ENCODE measurements at regions not wholly inside any gene's neighbourhood (a gene's known extent, or its start where the extent isn't known, plus 50 kb on each side); places are given as distances from the start of the nearest gene placed in this dataset.

GRCh38 chr12:73951956-73952703 is 585.5 kb upstream of the ATXN7L3B start:
- no peaks in the 10 kb centered on the region for H3K9me3 ChIP-seq (ENCODE audit: control insufficient read depth in 4 of 4, low read length in 3 of 4)
- no peak overlapping the region for H3K9ac ChIP-seq (ENCODE audit: low read depth in 1 of 2, low read length in 2 of 2)
- no peak overlapping the region for H3K4me3 ChIP-seq (ENCODE audit: low read depth in 1 of 3, low read length in 3 of 3)
- no peak overlapping the region for H3K27ac ChIP-seq (ENCODE audit: low read depth in 1 of 2, low read length in 2 of 2)
- no peak for DNase-seq (ENCODE audit: low spot score)
- H3K4me1 ChIP-seq (ENCODE audit: control insufficient read depth in 4 of 4, insufficient read depth in 4 of 4, low read length in 3 of 4): no peaks in the 10 kb centered on the region
- 81% methylated on average over 3 of the region's 3 CpGs for WGBS
- TF ChIP-seq, protein P1, sequence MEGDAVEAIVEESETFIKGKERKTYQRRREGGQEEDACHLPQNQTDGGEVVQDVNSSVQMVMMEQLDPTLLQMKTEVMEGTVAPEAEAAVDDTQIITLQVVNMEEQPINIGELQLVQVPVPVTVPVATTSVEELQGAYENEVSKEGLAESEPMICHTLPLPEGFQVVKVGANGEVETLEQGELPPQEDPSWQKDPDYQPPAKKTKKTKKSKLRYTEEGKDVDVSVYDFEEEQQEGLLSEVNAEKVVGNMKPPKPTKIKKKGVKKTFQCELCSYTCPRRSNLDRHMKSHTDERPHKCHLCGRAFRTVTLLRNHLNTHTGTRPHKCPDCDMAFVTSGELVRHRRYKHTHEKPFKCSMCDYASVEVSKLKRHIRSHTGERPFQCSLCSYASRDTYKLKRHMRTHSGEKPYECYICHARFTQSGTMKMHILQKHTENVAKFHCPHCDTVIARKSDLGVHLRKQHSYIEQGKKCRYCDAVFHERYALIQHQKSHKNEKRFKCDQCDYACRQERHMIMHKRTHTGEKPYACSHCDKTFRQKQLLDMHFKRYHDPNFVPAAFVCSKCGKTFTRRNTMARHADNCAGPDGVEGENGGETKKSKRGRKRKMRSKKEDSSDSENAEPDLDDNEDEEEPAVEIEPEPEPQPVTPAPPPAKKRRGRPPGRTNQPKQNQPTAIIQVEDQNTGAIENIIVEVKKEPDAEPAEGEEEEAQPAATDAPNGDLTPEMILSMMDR (IDR thresholded peaks at IDR 0.05; ENCODE audit: low read depth, low read length, missing input control): no peak
- no peak for TF ChIP-seq GABPA (IDR thresholded peaks at IDR 0.05 in 1 of 2, conservative IDR thresholded peaks at IDR 0.05 in 1 of 2)
- no peak for TF ChIP-seq NR2F2 (IDR thresholded peaks at IDR 0.05)
- no peak for TF ChIP-seq JUND (IDR thresholded peaks at IDR 0.05)
- no peak for TF ChIP-seq MAX (IDR thresholded peaks at IDR 0.05)
- TF ChIP-seq TAF1 (conservative IDR thresholded peaks at IDR 0.05): no peak
- TF ChIP-seq ZBTB33 (IDR thresholded peaks at IDR 0.05): no peak
- H3K27me3 ChIP-seq (ENCODE audit: control insufficient read depth in 4 of 4, insufficient read depth in 4 of 4, low read length in 3 of 4): no peaks in the 10 kb centered on the region
- H3K36me3 ChIP-seq (ENCODE audit: control insufficient read depth in 4 of 4, insufficient read depth in 3 of 4, low read depth in 1 of 4, low read length in 3 of 4): no peaks in the 10 kb centered on the region

GRCh38 chr12:73964641-73965040 is 573.0 kb upstream of the ATXN7L3B start:
- 78% methylated on average over 3 of the region's 3 CpGs for WGBS
- no peak overlapping the region for H3K4me3 ChIP-seq (ENCODE audit: low read depth in 1 of 3, low read length in 3 of 3)
- H3K27me3 ChIP-seq (ENCODE audit: control insufficient read depth in 4 of 4, insufficient read depth in 4 of 4, low read length in 3 of 4): no peaks in the 10 kb centered on the region
- H3K9ac ChIP-seq (ENCODE audit: low read depth in 1 of 2, low read length in 2 of 2): no peak overlapping the region
- no peaks in the 10 kb centered on the region for H3K36me3 ChIP-seq (ENCODE audit: control insufficient read depth in 4 of 4, insufficient read depth in 3 of 4, low read depth in 1 of 4, low read length in 3 of 4)
- H3K4me1 ChIP-seq (ENCODE audit: control insufficient read depth in 4 of 4, insufficient read depth in 4 of 4, low read length in 3 of 4): no peaks in the 10 kb centered on the region
- TF ChIP-seq JUND (IDR thresholded peaks at IDR 0.05): no peak
- no peak for TF ChIP-seq ATF3 (IDR thresholded peaks at IDR 0.05)
- no peak for TF ChIP-seq RAD21 (IDR thresholded peaks at IDR 0.05)
- no peak for TF ChIP-seq FOXA2 (IDR thresholded peaks at IDR 0.05)
- no peak for TF ChIP-seq NR2F2 (IDR thresholded peaks at IDR 0.05)
- H3K27ac ChIP-seq (ENCODE audit: low read depth in 1 of 2, low read length in 2 of 2): no peak overlapping the region
- no peaks in the 10 kb centered on the region for H3K9me3 ChIP-seq (ENCODE audit: control insufficient read depth in 4 of 4, low read length in 3 of 4)
- no peak for DNase-seq (ENCODE audit: low spot score)

- H3K27me3 ChIP-seq (ENCODE audit: control insufficient read depth in 4 of 4, insufficient read depth in 4 of 4, low read length in 3 of 4): no peaks in the 10 kb centered on the region
- no peaks in the 10 kb centered on the region for H3K36me3 ChIP-seq (ENCODE audit: control insufficient read depth in 4 of 4, insufficient read depth in 3 of 4, low read depth in 1 of 4, low read length in 3 of 4)
- TF ChIP-seq YY1 (IDR thresholded peaks at IDR 0.05) (no peak), ATF3 (IDR thresholded peaks at IDR 0.05) (no peak), FOXA1 (IDR thresholded peaks at IDR 0.05) (no peak)
- H3K4me3 ChIP-seq (ENCODE audit: low read depth in 1 of 3, low read length in 3 of 3): no peak overlapping the region
- 84% methylated on average over 1 of the region's 1 CpG for WGBS
- no peak overlapping the region for H3K27ac ChIP-seq (ENCODE audit: low read depth in 1 of 2, low read length in 2 of 2)
- no peaks in the 10 kb centered on the region for H3K4me1 ChIP-seq (ENCODE audit: control insufficient read depth in 4 of 4, insufficient read depth in 4 of 4, low read length in 3 of 4)
- no peak overlapping the region for H3K9ac ChIP-seq (ENCODE audit: low read depth in 1 of 2, low read length in 2 of 2)
- DNase-seq (ENCODE audit: low spot score): no peak
- H3K9me3 ChIP-seq (ENCODE audit: control insufficient read depth in 4 of 4, low read length in 3 of 4): no peaks in the 10 kb centered on the region
These were observed 564.1 kb upstream of the ATXN7L3B start for GRCh38 chr12:73973486-73973885.
